Muscle of back (tissue), 3 donors: ENCODE measurements at regions not wholly inside any gene's neighbourhood (a gene's known extent, or its start where the extent isn't known, plus 50 kb on each side); places are given as distances from the start of the nearest gene placed in this dataset.
A peak's percentile ranks its signal among the peaks of the same experiment; 100 is the strongest.
"Not testable (repeated sequence)": the region's sequence is repeated elsewhere in the genome, so short reads cannot be mapped to it uniquely, and the experiment has no call there.

ENCODE experiments used
- DNase-seq, 3 donors: peaks; one replicate each; pipeline versions ENCODE4 v3.0.0 to v3.0.0-alpha.2; 2013

DNA sequence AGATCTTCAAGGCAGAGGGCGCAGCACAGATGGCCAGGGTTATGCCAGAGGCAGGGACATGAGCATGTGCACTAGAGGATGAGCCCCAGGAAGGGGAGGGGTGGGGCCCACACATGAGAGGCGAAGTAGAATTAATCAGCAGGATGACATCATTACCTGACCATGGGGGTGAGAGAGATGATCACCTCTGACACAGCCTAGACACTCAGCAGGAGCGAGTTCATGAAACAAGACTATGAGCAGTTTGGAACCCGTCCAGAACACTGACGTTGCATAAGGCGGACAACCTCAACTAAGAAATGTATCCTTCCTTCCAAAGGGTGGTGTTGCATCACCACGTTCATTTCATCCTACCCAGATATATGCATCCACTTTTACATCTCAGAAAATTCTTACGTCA lies 446.7 kb upstream of the TENM3 start:
- peak in 1 of 3 donors; percentile 25 for DNase-seq

DNA sequence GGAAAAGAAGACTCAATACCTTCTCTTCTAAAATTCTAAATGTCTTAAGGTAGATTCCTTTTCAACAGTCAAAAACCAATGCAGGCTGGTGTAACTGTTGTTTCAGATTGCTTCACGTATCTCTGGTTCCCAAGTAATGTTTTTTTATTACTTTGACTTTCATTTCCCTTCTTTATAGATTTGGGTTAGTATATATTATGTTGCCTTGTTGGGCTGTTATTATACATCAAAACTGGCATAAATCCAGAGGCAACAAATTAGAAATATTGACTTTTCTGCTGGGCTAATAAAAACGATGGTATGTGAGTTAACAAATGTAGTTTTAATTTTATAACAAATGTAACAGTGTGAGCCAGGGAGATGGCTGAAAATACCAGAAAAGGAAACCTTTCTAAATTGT lies 444.7 kb upstream of the TENM3 start:
- DNase-seq: no peak

DNA sequence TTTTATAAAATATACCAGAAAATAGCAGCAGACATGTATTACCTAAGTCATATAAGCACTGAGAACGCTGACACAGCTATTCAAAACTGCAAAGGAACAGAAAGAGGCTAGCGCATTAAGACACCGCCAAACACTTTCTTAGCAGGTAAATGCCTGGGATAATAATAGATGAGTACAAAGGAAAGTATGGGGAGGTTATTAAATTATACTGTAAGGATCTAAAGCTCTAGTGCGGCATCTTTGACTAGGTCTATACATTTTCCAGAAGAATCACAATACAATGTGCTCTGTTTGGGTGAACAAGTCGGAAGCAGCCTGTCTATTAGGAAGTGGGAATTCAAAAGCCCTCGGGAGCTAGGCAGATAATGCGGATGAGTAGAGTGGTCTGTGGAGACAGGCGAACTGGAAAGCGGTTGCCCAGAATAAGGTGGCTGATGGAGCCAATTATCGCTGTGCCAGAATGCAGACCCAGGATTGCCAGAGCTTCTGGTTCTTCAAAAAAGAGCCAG lies 443.6 kb upstream of the TENM3 start:
- no peak for DNase-seq

DNA sequence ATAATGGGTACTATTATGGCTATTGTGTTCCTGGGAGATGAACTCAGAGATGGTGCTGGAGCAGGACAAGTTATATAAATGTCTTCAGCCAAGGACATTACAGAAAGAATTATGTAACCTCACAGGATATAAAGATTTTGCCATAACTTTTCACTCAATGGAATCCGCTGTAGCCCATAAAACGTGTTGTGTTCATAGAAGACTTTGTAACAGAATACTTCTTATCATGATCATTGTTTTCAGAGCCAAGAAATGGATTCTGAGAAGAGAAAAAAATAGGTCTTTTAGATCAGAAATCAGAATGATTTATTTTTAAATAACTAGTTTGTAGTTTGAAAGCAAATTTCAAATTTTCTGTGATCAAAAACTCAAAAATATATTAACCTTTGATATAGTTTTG lies 441.0 kb upstream of the TENM3 start:
- no peak for DNase-seq

DNA sequence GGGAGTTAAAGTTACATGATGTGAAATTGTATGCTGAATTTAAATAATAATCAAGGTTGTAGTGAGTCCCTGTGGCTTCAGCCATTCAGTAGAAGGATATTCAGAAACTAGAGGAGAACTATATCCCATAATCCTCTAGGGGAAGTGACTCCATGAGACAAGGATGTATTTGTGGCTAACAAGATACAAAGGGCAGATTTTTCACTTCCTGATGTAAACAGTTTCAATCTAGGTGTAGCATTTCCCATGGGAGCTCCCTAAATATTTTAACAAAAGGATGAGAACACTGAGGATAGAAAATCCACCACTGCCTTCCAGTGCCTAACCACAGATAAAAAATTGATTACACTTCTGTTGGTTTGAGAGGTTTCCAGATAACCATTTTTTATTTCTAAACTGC lies 435.4 kb upstream of the TENM3 start:
- DNase-seq: no peak

DNA sequence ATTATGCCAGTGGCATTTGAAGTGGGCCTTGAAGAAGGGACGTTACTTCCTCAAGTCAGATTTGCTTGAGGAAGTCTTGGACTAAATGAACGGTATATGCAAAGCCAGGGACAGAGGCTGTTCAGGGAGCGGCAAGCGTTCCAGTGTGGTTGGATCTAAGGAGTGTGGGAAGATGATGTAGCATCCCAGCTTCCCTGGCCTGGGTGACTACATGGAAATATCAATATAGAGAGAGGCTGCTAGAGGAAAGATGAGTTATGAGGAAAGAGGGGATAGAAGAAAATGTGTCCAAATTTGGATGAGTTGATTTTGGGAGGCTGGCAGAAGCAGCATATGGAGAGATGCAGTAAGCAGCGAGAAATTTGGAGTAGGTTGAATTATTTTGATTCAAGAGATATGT lies 432.5 kb upstream of the TENM3 start:
- DNase-seq: peak in 2 of 3 donors; percentile 38 to 61

DNA sequence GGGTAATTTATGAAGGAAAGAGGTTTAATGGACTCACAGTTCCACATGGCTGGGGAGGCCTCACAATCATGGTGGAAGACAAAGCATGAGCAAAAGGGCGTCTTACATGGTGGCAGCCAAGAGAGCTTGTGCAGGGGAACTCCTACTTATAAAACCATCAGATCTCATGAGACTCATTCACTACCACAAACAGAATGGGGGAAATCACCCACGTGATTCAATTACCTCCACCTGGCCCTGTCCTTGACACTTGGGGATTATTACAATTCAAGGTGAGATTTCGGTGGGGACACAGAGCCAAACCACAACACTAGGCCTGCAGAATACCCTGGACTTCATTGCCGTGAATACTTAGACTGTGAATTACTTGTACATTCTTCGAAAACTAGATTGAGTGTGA lies 431.7 kb upstream of the TENM3 start:
- DNase-seq: not testable (repeated sequence)

DNA sequence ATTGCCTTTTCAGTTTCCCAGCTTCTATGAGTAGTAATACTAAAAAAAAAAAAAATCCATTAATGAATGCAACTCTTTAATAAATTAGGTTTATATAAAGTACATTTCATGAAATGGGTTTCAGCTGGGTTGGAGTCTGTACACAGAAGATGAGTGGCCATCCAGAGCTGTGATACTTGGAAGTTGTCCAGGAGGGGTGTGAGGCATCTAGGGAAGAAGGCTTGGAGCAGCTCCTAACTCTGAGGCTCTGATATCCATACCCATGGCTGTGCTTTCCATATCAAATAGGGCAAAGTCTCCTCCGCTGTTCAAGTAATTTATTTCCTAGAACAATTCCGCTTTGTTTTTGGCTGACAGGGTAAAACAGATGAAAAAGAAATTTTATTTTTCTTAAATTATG lies 423.3 kb upstream of the TENM3 start:
- DNase-seq: peak in 1 of 3 donors; percentile 27

DNA sequence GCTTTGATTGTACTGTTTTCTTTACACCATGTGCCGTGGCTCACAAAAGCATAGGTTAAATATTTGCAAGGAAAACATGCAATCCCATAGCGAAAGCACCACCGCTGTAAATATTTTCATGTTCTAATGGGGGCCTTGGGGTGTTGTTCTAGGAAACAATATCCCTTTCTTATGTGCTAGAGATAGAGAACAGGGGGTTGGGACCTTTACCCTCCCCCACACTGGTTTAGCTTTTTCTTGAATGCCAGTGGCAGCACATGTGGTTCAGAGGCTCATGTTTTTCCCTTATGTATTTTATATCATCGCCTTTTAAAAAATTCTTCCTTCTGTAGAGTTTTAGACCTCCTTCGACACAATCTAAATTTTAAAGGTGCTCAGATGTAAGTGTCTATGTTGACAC lies 422.6 kb upstream of the TENM3 start:
- no peak for DNase-seq

DNA sequence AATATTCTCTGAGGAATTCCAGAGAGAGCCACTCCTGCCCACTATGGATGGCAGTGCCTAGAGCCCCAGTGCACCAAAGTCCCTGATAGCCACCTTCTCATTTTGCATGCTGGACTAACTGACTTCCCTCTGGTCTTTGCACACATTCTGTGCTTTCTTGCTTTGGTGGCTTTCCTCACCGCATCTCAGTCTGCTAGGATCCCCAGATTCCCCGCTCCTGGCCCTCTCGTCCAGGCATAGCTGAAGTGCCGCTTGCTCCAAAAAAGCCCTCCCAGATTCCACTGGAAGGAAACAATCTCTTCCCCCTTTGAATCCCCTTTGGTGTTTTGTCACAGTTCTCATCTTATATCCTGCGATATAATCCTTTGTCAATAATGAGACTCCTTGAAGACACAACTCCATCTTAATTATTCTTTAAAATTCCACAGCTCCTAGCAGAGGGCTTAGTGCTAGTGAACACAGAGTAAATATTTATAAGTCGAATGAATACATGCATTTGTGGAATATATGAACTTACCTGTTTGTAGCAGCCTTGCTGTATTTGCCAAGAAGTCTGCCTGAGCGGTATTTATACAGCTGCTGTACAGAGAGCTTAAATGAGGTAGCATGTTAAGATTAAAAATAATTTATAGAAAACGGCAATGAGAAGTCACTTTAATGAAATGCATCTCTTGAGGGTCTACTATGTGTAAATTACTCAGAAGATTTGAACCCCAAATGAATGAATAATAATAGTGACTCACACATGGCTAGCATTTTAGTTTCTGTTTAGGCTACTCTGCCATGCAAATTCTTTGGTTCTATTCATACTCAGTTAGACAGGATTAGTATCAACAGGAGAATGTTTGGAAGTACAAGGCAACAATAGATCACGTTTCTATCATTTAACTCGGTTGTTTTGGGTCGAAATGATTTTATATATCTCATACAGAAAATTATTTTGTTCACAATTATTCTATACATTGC lies 421.9 kb upstream of the TENM3 start:
- no peak for DNase-seq

DNA sequence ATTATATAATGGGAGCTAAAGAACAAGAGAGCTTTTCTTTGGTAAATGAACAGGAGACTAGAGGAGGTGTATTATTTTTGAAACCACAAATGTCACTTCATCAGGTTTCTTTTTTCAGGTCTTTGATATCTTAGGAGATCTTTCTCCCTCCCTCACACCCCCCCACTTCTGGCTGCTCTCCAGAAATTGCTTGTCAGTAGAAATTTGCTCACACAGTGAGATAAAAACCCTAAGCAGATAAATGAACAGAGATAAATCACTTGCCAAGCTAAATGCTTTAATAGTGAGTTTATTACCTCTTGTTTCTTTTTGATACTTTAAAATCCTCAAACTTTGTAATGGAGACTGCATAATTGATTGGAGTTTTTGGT lies 421.2 kb upstream of the TENM3 start:
- no peak for DNase-seq

DNA sequence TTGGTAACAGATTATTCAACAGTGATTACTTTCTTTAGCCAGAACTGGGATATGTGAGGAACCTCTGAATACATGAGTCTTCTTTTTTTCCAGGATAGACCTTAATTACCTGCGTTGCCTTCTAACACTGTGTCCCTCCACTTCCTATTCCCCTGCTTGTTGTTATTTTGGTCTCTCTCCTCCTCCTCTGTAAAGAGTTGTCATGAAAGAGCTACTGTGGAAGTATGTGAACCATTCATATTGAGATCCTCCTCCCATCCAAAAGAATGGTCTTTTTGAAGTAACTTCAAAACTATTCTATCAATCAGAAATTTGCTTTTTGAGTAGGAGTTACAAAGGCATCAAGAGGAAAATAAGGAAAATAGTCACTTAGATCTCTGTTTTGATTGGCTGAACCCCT lies 420.0 kb upstream of the TENM3 start:
- no peak for DNase-seq

DNA sequence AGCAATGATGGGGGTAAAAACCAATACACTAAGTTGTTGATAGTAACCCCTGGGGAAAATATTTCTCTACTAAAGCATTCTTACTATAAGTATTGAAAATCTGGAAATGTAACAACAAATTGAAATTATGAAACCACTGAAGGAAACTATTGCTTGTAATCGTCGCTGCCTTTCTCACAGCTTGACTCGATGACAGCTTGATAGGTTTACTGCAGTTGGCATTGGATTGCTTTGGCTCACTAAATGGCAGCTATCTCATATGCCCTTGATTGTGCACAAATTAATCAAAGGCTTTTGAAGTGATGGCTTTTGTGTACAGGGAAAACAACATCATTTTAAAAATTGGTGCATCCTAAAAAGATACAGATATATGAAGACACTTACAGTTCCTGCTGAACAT lies 419.6 kb upstream of the TENM3 start:
- DNase-seq: no peak

DNA sequence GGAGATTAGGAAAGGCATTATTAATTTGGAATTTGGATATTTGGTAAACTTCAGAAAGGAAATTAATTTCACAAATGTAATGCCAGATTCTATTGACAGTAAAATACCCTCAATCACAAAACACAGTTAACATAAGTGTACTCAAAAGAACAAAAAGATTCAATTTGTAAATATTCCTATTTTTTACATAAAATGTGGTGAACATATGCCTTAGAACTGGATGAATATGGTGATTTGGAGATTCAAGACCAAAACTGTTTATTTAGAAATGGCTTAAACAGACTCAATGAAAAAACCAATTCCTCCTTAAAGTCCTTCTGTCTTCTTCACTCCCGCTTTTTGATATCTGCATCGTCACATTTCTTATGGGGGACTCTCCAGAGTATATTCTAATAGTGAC lies 417.6 kb upstream of the TENM3 start:
- DNase-seq: no peak

DNA sequence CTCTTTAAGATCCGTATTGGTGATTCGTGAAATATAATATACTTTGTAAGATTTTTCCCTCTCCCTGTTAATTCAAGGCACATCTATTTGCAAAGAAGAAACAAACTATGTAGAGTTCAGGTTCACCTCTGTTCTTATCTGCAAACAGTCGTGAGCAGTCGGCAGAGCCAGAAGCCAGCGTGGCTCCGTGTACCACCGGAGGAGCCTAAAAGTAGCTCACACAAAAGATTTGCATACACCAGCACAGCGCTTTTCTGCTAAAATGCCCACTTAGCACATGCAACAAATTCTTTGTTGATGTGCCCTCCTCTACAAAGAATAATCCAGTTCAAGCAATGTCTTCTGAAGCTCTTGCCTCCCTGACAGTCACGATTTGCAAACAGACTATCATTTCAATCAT lies 416.0 kb upstream of the TENM3 start:
- DNase-seq: no peak

DNA sequence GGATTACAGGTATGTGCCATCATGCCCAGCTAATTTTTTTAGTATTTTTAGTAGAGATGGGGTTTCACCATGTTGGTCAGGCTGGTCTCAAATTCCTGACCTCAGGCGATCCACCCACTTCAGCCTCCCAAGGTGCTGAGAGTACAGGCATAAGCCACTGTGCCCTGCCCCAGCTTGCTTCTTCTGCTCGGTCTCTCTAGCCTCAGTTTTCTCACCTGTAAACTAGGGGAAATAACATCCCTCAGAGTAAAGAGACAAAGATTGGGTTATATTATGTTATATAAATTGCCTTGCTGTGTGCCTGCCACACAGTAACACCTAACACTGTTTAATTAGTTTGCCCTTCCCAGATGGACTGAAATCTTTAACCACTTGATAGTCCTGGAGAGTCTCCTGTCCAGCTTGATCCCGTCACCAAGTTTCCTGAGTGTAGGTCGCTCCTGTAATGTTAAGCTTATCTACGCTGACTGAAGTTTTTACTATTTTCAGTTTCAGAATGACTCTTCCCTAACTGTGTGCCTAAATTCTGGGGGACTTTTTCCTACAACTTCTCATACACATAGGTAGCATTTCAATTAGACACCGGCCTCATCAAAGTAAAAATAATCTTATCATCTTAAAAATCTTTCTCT lies 412.7 kb upstream of the TENM3 start:
- DNase-seq: no peak

DNA sequence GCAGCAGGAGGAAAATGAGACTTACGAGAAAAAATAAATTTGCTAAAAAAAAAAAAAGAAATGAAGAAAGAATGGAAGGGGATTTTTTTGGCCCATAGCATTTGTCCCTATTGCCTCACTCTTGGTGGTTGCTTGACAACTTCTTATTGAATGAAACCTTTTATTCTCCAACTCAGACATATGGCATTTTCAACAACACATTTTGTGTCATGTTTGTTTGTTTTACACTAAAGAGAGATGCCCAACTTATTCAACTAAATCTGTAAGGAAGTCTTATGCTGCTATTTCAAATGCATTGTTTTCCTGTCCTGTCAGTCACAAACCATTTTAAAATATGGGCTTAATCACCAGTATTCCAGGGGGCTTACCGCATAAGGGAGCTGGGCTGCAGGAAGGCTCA lies 409.1 kb upstream of the TENM3 start:
- no peak for DNase-seq

DNA sequence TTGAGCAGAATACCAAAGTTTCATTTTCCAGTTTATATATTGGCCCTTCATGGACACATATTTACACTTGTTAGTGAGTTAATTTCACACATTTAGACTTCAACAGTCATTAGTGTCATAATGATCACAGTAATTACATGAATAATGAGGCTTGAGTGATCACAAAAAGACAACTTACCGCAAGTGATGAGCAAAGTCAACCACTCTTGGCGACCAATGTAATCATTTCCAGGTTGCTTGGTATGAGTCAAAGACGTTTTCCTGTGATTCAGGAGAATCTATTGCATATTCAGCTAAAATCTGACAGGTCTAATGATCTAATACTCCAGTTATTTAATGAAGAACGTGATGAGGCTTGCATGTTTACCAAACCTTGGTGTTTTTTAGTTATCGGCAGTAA lies 407.9 kb upstream of the TENM3 start:
- DNase-seq: no peak

DNA sequence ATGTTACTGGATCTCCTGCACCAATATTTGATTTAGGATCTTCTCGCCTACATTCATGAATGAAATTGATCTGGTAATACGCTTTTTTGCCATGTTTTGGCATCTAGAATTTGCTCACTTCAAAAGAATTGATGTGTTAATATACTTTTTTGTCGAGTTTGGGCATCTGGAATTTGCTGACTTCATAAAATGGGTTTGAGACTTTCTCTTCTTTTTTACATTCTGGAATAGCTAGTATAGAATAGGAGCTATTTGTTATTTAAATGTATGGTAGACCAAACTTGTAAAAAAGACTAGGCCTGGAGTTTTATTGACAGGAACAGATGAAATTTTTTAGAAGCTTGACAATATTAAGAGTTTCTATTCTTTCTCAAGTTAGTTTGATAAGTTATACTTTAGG lies 404.9 kb upstream of the TENM3 start:
- no peak for DNase-seq

DNA sequence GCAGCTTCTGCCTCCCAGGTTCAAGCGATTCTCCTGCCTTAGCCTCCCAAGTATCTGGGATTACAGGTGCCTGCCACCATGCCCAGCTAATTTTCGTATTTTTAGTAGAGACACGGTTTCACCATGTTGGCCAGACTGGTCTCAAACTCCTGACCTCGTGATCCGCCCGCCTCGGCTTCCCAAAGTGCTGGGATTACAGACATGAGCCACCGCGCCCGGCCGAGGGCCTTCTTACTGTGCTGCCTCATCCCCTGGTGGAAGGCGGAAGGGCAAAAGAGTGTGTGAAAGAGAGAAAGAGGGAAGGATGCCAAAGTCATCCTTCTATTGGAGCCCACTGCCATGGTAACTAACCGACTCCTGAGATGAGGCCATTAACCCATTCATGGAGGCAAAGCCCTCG lies 399.4 kb upstream of the TENM3 start:
- DNase-seq: not testable (repeated sequence)

DNA sequence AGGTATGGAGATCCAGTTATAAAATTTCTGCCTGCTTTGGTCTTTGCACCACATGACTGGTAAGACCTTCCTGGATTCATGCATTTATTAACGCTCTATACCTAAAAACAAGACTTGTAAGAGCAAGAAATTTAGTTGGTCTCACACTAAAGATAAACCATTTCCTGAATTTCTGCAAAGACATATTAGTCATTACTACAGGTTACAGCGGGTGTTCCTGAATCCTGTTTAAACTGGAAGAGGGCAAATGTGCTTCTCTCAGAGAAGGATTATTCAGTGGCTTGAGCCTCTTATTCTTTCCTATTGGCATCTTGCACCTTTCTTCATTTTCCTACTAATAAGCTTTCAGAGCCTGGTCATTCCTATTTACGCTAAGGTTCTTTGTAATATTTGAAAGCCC lies 397.6 kb upstream of the TENM3 start:
- DNase-seq: no peak

DNA sequence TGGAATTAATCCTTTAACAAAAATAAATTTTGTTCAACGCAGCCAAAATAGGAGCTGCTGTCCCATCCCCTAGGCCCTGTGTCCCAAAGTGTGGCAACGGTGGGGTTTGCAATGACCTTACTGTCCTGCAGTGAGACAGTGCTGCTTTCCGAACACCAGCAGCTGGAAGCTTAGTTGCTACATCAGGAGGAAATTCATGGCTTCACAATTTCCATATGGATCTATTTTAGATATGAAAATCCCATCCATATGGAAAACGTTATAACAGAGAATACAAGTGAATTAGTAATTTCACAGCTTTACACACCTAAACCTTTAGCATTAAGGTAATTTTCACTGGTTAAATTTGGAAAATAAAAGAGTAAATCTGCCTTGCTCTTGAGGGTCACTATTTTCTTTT lies 396.3 kb upstream of the TENM3 start:
- DNase-seq: no peak

DNA sequence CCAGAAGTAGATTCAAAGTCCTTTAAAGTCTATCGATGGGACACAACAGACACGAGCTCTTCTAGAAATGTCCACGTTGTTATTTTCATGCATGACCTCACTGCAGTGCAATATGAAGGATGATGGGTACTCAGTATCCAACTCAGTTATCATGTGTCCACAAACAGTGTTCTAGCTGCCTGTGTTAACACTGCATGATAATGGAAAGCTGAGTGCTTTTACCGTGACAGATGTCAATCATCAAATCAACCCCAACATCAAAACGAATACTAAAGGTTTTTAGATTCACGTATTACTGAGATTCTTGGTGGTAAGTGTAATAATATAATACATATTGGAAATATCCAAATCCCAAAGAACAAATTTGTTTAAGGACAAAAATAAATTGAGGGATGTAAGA lies 394.8 kb upstream of the TENM3 start:
- no peak for DNase-seq
